ENCODE measurements at regions not wholly inside any gene's neighbourhood (a gene's known extent, or its start where the extent isn't known, plus 50 kb on each side); places are given as distances from the start of the nearest gene placed in this dataset.

DNA sequence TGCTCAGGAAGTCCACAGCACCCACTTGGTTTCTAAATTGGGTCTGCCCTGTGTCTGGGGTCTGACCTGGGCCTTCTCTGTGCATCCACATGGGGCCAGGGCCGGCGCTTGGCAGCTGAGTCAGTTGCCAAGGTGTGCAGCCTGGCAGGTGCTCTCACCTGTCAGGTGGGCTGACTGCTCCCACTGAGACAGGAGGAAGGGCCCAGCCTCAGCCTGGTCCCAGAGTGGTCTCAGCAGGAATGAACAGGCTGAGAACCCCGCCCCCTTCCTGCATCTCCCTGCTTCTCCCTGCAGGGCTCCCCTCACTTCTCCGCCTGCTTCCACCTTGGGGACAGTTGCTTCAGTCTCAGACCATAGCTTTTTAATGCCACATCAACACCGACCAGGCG, 60.5 kb downstream of the BARX1 start:
- Histone ChIP-seq H3K4me1 (ENCODE audit: control insufficient read depth, low read length) (no peaks in the 10 kb centered on the region), H3K36me3 (ENCODE audit: control insufficient read depth, low read length) (no peaks in the 10 kb centered on the region), H3K4me2 (ENCODE audit: low read length) (no peak overlapping the region), H3K9me2 (replicated peaks; ENCODE audit: control insufficient read depth, low read length) (no peaks in the 10 kb centered on the region), H3F3A (ENCODE audit: control insufficient read depth, insufficient read depth) (no peaks in the 10 kb centered on the region), H3K79me2 (ENCODE audit: control insufficient read depth, low read length) (no peaks in the 10 kb centered on the region), H3K9me3 (ENCODE audit: control insufficient read depth, insufficient read depth, low read length) (peaks cover 3% of the 10 kb centered on the region; the same call in 1 of the 2 replicates), H3K27me3 (ENCODE audit: control insufficient read depth, low read length) (no peaks in the 10 kb centered on the region), H4K20me1 (ENCODE audit: control insufficient read depth, insufficient read depth, low read depth, low read length) (no peaks in the 10 kb centered on the region), H3K27ac (ENCODE audit: low read depth, low read length) (no peak overlapping the region), H3K4me3 (ENCODE audit: low read length) (no peak overlapping the region)
- TF ChIP-seq, protein P1, sequence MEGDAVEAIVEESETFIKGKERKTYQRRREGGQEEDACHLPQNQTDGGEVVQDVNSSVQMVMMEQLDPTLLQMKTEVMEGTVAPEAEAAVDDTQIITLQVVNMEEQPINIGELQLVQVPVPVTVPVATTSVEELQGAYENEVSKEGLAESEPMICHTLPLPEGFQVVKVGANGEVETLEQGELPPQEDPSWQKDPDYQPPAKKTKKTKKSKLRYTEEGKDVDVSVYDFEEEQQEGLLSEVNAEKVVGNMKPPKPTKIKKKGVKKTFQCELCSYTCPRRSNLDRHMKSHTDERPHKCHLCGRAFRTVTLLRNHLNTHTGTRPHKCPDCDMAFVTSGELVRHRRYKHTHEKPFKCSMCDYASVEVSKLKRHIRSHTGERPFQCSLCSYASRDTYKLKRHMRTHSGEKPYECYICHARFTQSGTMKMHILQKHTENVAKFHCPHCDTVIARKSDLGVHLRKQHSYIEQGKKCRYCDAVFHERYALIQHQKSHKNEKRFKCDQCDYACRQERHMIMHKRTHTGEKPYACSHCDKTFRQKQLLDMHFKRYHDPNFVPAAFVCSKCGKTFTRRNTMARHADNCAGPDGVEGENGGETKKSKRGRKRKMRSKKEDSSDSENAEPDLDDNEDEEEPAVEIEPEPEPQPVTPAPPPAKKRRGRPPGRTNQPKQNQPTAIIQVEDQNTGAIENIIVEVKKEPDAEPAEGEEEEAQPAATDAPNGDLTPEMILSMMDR (IDR thresholded peaks at IDR 0.05; ENCODE audit: low read depth, low read length, poor library complexity, severe bottlenecking), result no peak
- no peak for TF ChIP-seq EZH2phosphoT487 (IDR thresholded peaks at IDR 0.05; ENCODE audit: borderline replicate concordance, low read length)

DNA sequence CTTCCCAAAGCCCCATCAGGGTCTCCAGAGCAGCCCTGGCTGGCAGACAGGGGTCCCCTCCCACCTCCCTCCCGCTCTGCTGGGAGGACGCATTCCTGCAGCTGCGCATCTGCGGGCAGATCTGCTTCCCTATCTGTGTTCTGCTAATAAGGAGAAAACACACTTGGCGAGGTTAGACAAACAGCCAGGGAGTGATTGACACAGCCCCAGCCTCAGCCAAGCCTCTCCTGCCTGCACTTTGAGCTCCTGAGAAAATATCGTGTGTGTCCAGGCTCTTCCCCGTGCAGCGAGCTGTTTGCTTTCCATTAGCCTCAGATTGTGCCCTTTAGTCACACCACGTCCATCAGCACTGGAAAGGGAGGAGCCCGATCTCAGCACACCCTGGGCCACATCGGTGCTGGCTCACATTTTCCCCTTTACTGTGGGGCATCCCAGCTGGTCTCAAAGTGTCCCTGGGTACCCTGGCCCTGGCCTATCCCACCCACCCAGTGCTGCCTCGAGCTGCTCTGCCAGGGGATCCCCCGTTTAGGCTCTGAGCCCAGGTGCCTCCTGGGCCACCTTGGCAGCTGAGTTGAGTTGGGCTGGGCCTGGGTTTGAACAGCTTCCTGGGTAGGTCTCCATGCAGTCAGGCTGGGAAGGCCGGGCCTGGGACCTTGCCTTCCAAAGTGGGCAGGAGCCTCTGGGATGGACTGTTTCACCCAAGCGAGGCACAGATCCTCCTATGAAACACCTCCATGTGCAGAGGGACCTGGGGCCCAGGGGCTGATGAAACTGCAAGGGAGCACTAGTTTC, 61.1 kb downstream of the BARX1 start:
- no peaks in the 10 kb centered on the region for H3K4me1 ChIP-seq (ENCODE audit: control insufficient read depth, low read length)
- TF ChIP-seq, protein P1 (IDR thresholded peaks at IDR 0.05; ENCODE audit: low read depth, low read length, poor library complexity, severe bottlenecking), result no peak
- TF ChIP-seq EZH2phosphoT487 (IDR thresholded peaks at IDR 0.05; ENCODE audit: borderline replicate concordance, low read length), result no peak
- no peaks in the 10 kb centered on the region for H4K20me1 ChIP-seq (ENCODE audit: control insufficient read depth, insufficient read depth, low read depth, low read length)

DNA sequence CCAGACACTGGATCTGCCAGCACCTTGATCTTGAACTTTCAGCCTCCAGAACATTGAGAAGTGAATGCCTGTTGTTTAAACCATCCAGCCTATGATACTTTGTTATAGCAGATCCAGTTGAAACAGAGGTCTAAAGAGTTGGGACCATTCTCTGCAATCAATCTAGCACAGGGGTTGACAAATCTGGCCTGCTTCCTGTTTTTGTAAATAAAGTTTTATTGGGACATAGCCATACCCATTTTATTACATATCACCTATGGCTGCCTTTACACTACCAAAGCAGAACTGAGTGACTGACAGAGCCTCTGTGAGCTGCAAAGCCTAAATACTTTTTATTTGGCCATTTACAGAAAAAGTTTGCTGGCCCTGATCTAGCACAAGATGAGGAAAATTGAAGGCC, 62.0 kb downstream of the BARX1 start:
- Histone ChIP-seq H3K9me3 (ENCODE audit: control insufficient read depth, insufficient read depth, low read length) (peaks cover 3% of the 10 kb centered on the region; the same call in 1 of the 2 replicates), H3K79me2 (ENCODE audit: control insufficient read depth, low read length) (no peaks in the 10 kb centered on the region), H3K27ac (ENCODE audit: low read depth, low read length) (no peak overlapping the region), H3K36me3 (ENCODE audit: control insufficient read depth, low read length) (no peaks in the 10 kb centered on the region), H3K4me3 (ENCODE audit: low read length) (no peak overlapping the region), H3K9me2 (replicated peaks; ENCODE audit: control insufficient read depth, low read length) (no peaks in the 10 kb centered on the region), H3F3A (ENCODE audit: control insufficient read depth, insufficient read depth) (no peaks in the 10 kb centered on the region), H3K27me3 (ENCODE audit: control insufficient read depth, low read length) (0 out of 2 replicates have a peak, but pooled peaks cover 2% of the 10 kb centered on the region), H3K4me1 (ENCODE audit: control insufficient read depth, low read length) (no peaks in the 10 kb centered on the region), H4K20me1 (ENCODE audit: control insufficient read depth, insufficient read depth, low read depth, low read length) (no peaks in the 10 kb centered on the region), H3K4me2 (ENCODE audit: low read length) (no peak overlapping the region)
- no peak for TF ChIP-seq EZH2phosphoT487 (IDR thresholded peaks at IDR 0.05; ENCODE audit: borderline replicate concordance, low read length)
- TF ChIP-seq, protein P1 (IDR thresholded peaks at IDR 0.05; ENCODE audit: low read depth, low read length, poor library complexity, severe bottlenecking), result no peak

More for the DNA sequence above, 61.1 kb downstream of the BARX1 start:
- H3K4me3 ChIP-seq (ENCODE audit: low read length), result no peak overlapping the region
- no peaks in the 10 kb centered on the region for H3F3A ChIP-seq (ENCODE audit: control insufficient read depth, insufficient read depth)
- peaks cover 3% of the 10 kb centered on the region; the same call in 1 of the 2 replicates for H3K9me3 ChIP-seq (ENCODE audit: control insufficient read depth, insufficient read depth, low read length)
- H3K36me3 ChIP-seq (ENCODE audit: control insufficient read depth, low read length), result no peaks in the 10 kb centered on the region
- H3K27ac ChIP-seq (ENCODE audit: low read depth, low read length), result no peak overlapping the region
- H3K79me2 ChIP-seq (ENCODE audit: control insufficient read depth, low read length), result no peaks in the 10 kb centered on the region
- no peak overlapping the region for H3K4me2 ChIP-seq (ENCODE audit: low read length)
- no peaks in the 10 kb centered on the region for H3K9me2 ChIP-seq (replicated peaks; ENCODE audit: control insufficient read depth, low read length)
- H3K27me3 ChIP-seq (ENCODE audit: control insufficient read depth, low read length), result no peaks in the 10 kb centered on the region

Data from DOHH2 (cell line).